SU-DHL-6 (cell line): ENCODE measurements at regions not wholly inside any gene's neighbourhood (a gene's known extent, or its start where the extent isn't known, plus 50 kb on each side); places are given as distances from the start of the nearest gene placed in this dataset.

ENCODE experiments used
- H2AFZ ChIP-seq: fragments of 200-600 bp; sonication (generic); 2 replicates; pipeline ENCODE4 v1.6.1; 2014; ENCODE audit warnings: low read depth, mild to moderate bottlenecking, moderate library complexity, mixed read lengths, antibody characterized with exemption, low read length; ENCODE audit not compliant: severe bottlenecking
- H3F3A ChIP-seq: fragments of 200-600 bp; shearing (Covaris generic); 2 replicates; pipeline ENCODE4 v1.6.0; 2016; ENCODE audit warnings: antibody characterized with exemption, mild to moderate bottlenecking; ENCODE audit not compliant: insufficient read depth
- H3K27ac ChIP-seq: fragments of 200-600 bp; sonication (generic); 2 replicates; pipeline ENCODE4 v1.5.1; 2016; ENCODE audit warnings: low read depth, mild to moderate bottlenecking, low read length, moderate library complexity, mixed read lengths
- H3K27me3 ChIP-seq: fragments of 200-600 bp; sonication (generic), shearing (Covaris generic); 2 replicates; pipeline ENCODE4 v1.6.0; 2014; ENCODE audit warnings: mild to moderate bottlenecking, low read length
- H3K36me3 ChIP-seq: fragments of 200-600 bp; sonication (generic); 2 replicates; pipeline ENCODE4 v1.6.1; 2014; ENCODE audit warnings: mild to moderate bottlenecking, low read length, mixed read lengths
- H3K4me2 ChIP-seq: fragments of 300-600, 200-600 bp; shearing (Covaris generic), sonication (generic); 2 replicates; pipeline ENCODE4 v1.6.0; 2014; ENCODE audit warnings: low read length, low read depth, mild to moderate bottlenecking; ENCODE audit not compliant: poor library complexity, severe bottlenecking
- H3K4me3 ChIP-seq: fragments of 200-600 bp; sonication (generic); 2 replicates; pipeline ENCODE4 v1.5.1; 2014; ENCODE audit warnings: antibody characterized with exemption, low read length, mild to moderate bottlenecking, mixed read lengths; ENCODE audit not compliant: insufficient read depth, poor library complexity, severe bottlenecking
- H3K79me2 ChIP-seq: fragments of 200-600 bp; sonication (generic); 2 replicates; pipeline ENCODE4 v1.6.1; 2014; ENCODE audit warnings: mild to moderate bottlenecking, low read length, moderate library complexity; ENCODE audit not compliant: insufficient read depth
- H3K9ac ChIP-seq: fragments of 200-600 bp; sonication (generic); 2 replicates; pipeline ENCODE4 v1.7.0; 2014; ENCODE audit warnings: mild to moderate bottlenecking, low read length
- H3K9me2 ChIP-seq: fragments of 200-600 bp; sonication (generic); replicated peaks from 2 replicates; pipeline ENCODE4 v1.6.1; 2014; ENCODE audit warnings: low read length; ENCODE audit not compliant: insufficient read depth
- H3K9me3 ChIP-seq: fragments of 200-600 bp; sonication (generic); 2 replicates; pipeline ENCODE4 v1.6.1; 2014; ENCODE audit warnings: low read length, mixed read lengths; ENCODE audit not compliant: insufficient read depth
- H4K20me1 ChIP-seq: fragments of 200-600 bp; sonication (generic); 2 replicates; pipeline ENCODE4 v1.6.1; 2014; ENCODE audit warnings: low read depth, mild to moderate bottlenecking, antibody characterized with exemption, low read length, moderate library complexity, mixed read lengths
- EZH2phosphoT487 ChIP-seq: fragments of 200-600 bp; sonication (generic), shearing (Covaris generic); conservative IDR thresholded peaks from 2 replicates; pipeline ENCODE4 v1.6.1; 2018; ENCODE audit warnings: mild to moderate bottlenecking, antibody characterized with exemption, low read length, moderate library complexity, mixed read lengths
- TF ChIP-seq, protein P1 (sequence below): fragments of 200-600 bp; sonication (generic); IDR thresholded peaks from one replicate; pipeline ENCODE4 v1.5.1; 2017; ENCODE audit warnings: antibody characterized with exemption, mild to moderate bottlenecking, low read length, moderate library complexity; ENCODE audit not compliant: insufficient read depth, poor library complexity, severe bottlenecking

DNA sequence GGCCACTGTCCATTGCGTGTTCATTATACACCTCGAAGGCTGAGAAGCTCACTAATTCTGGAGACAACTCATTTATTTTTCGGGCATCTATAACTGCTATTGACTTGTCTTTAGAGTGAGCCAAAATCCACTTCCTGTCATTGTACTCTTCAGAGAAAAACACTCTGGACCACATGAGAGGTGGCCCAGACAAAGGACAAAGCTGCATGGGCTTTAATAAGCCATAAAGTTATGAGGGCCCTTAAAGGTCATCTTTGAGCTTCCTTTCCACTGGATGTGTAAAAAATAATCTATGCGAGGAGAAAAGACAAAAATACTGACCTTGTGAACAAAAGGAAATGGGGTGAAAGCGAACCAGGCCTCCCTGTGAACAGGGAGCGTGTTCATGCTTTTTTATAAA is 63.5 kb upstream of the ZC3H12C start:
- no peak overlapping the region for H3K27ac ChIP-seq
- no peak overlapping the region for H2AFZ ChIP-seq
- no peaks in the 10 kb centered on the region for H3K79me2 ChIP-seq
- H3K9me3 ChIP-seq: no peaks in the 10 kb centered on the region
- no peak overlapping the region for H3K4me2 ChIP-seq
- TF ChIP-seq, protein P1, sequence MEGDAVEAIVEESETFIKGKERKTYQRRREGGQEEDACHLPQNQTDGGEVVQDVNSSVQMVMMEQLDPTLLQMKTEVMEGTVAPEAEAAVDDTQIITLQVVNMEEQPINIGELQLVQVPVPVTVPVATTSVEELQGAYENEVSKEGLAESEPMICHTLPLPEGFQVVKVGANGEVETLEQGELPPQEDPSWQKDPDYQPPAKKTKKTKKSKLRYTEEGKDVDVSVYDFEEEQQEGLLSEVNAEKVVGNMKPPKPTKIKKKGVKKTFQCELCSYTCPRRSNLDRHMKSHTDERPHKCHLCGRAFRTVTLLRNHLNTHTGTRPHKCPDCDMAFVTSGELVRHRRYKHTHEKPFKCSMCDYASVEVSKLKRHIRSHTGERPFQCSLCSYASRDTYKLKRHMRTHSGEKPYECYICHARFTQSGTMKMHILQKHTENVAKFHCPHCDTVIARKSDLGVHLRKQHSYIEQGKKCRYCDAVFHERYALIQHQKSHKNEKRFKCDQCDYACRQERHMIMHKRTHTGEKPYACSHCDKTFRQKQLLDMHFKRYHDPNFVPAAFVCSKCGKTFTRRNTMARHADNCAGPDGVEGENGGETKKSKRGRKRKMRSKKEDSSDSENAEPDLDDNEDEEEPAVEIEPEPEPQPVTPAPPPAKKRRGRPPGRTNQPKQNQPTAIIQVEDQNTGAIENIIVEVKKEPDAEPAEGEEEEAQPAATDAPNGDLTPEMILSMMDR: no peak
- TF ChIP-seq EZH2phosphoT487: no peak
- no peaks in the 10 kb centered on the region for H3K9me2 ChIP-seq
- no peaks in the 10 kb centered on the region for H4K20me1 ChIP-seq
- H3K4me3 ChIP-seq: no peak overlapping the region
- no peaks in the 10 kb centered on the region for H3F3A ChIP-seq
- H3K36me3 ChIP-seq: no peaks in the 10 kb centered on the region
- no peaks in the 10 kb centered on the region for H3K27me3 ChIP-seq
- H3K9ac ChIP-seq: no peak overlapping the region

DNA sequence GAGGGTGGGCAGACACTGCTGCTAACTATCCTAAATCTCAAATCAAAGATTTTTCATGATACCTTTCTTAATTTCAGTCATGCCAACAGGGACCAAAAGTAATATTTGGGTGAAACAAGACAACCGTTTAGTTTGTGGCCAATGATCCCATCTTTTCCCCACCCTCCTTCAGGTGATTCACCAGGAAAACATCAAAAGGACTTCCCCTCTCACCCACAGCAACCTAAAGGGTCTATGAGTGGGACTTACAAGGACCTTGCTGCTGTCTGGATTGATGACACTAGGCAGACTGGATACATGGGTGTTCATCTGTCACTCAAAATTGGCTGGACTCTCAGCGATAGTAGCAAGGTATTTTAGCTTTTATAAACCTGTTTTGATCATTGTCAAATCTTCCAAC is 62.0 kb upstream of the ZC3H12C start:
- no peaks in the 10 kb centered on the region for H4K20me1 ChIP-seq
- no peak overlapping the region for H3K9ac ChIP-seq
- TF ChIP-seq, protein P1: no peak
- TF ChIP-seq EZH2phosphoT487: no peak
- H3K27me3 ChIP-seq: no peaks in the 10 kb centered on the region
- H3K4me3 ChIP-seq: no peak overlapping the region
- H3K9me3 ChIP-seq: no peaks in the 10 kb centered on the region
- H2AFZ ChIP-seq: no peak overlapping the region
- H3K36me3 ChIP-seq: no peaks in the 10 kb centered on the region
- H3K4me2 ChIP-seq: no peak overlapping the region
- H3K9me2 ChIP-seq: no peaks in the 10 kb centered on the region
- no peaks in the 10 kb centered on the region for H3F3A ChIP-seq
- no peak overlapping the region for H3K27ac ChIP-seq
- no peaks in the 10 kb centered on the region for H3K79me2 ChIP-seq

DNA sequence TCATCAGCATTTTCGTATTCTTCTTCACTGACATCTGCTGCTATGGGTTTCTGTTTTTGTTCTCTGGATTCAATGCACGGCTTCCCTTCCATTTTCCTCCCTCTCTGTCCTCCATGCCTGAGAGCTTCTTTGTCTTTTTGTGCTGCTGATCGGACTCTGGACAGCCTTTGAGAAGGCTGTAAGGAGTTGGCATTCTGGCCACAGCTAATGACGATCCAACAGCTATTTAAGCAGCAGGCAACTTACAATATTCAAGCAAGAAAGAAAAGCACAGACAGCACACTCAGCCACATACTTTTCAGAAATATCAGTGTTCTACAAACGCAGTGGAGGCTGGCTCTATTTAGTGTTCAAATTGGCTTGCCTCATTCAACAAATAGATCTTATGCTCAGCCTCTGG is 60.9 kb upstream of the ZC3H12C start:
- Histone ChIP-seq H3K4me3 (no peak overlapping the region), H3K9me3 (no peaks in the 10 kb centered on the region), H3K36me3 (no peaks in the 10 kb centered on the region), H3K4me2 (no peak overlapping the region), H3K9me2 (no peaks in the 10 kb centered on the region), H3K9ac (no peak overlapping the region), H3K79me2 (no peaks in the 10 kb centered on the region), H2AFZ (no peak overlapping the region), H4K20me1 (no peaks in the 10 kb centered on the region), H3K27me3 (no peaks in the 10 kb centered on the region), H3F3A (no peaks in the 10 kb centered on the region), H3K27ac (no peak overlapping the region)
- TF ChIP-seq, protein P1: no peak
- TF ChIP-seq EZH2phosphoT487: no peak
